Upper lobe of left lung (tissue), 4 donors: ENCODE measurements at regions not wholly inside any gene's neighbourhood (a gene's known extent, or its start where the extent isn't known, plus 50 kb on each side); places are given as distances from the start of the nearest gene placed in this dataset.

Experiments
- CTCF ChIP-seq, 6 experiments: fragments of 450-650 bp in 4 of 6; fragments of 200-600 bp in 2 of 6; sonication (generic) in 2 of 6; IDR thresholded peaks; one replicate each; pipeline ENCODE4 v1.5.1; 2016 to 2019; ENCODE audit warnings: antibody characterized with exemption in 6 of 6
- EP300 ChIP-seq, 4 donors: sonication (generic); formaldehyde crosslinking; IDR thresholded peaks; one replicate each; pipeline ENCODE4 v1.5.1; 2017; ENCODE audit warnings: antibody characterized with exemption in 4 of 4, control low read depth in 2 of 4
- POLR2A ChIP-seq, 4 donors: fragments of 450-650 bp; IDR thresholded peaks; one replicate each; pipeline ENCODE4 v1.5.1; 2016 to 2017; ENCODE audit warnings: antibody characterized with exemption in 4 of 4, mild to moderate bottlenecking in 2 of 4
- POLR2AphosphoS5 ChIP-seq, 2 donors: sonication (generic); formaldehyde crosslinking; IDR thresholded peaks; one replicate each; pipeline ENCODE4 v1.5.1; 2017; ENCODE audit warnings: antibody characterized with exemption in 2 of 2

GRCh38 chr20:39857187-39857586, 831.8 kb downstream of the MAFB start:
- no peak for TF ChIP-seq EP300 (IDR thresholded peaks at IDR 0.05)
- no peak for TF ChIP-seq CTCF (IDR thresholded peaks at IDR 0.05)
- no peak for TF ChIP-seq POLR2A (IDR thresholded peaks at IDR 0.05)
- no peak for TF ChIP-seq POLR2AphosphoS5 (IDR thresholded peaks at IDR 0.05)
